IPS-18c (cell line): ENCODE measurements at regions not wholly inside any gene's neighbourhood (a gene's known extent, or its start where the extent isn't known, plus 50 kb on each side); places are given as distances from the start of the nearest gene placed in this dataset.

ENCODE experiments used
- H3K4me3 ChIP-seq: 2 replicates; pipeline ENCODE4 v1.7.0; 2013; ENCODE audit warnings: low read depth, mild to moderate bottlenecking, low read length, moderate library complexity; ENCODE audit not compliant: insufficient read depth
- H3K9me3 ChIP-seq: one replicate; pipeline ENCODE4 v1.6.1; 2013; ENCODE audit warnings: mild to moderate bottlenecking, low read length, moderate library complexity; ENCODE audit not compliant: control insufficient read depth, insufficient read depth

- no peaks in the 10 kb centered on the region for H3K9me3 ChIP-seq
Measured at GRCh38 chr14:101147848-101148247, 244.3 kb upstream of the RTL1 start.

GRCh38 chr14:101150039-101150610, 246.6 kb upstream of the RTL1 start:
- no peaks in the 10 kb centered on the region for H3K9me3 ChIP-seq
- H3K4me3 ChIP-seq, result no peak overlapping the region; the same call in 1 of the 2 replicates

More at GRCh38 chr14:101147848-101148247, 244.3 kb upstream of the RTL1 start:
- no peak overlapping the region for H3K4me3 ChIP-seq

DNA sequence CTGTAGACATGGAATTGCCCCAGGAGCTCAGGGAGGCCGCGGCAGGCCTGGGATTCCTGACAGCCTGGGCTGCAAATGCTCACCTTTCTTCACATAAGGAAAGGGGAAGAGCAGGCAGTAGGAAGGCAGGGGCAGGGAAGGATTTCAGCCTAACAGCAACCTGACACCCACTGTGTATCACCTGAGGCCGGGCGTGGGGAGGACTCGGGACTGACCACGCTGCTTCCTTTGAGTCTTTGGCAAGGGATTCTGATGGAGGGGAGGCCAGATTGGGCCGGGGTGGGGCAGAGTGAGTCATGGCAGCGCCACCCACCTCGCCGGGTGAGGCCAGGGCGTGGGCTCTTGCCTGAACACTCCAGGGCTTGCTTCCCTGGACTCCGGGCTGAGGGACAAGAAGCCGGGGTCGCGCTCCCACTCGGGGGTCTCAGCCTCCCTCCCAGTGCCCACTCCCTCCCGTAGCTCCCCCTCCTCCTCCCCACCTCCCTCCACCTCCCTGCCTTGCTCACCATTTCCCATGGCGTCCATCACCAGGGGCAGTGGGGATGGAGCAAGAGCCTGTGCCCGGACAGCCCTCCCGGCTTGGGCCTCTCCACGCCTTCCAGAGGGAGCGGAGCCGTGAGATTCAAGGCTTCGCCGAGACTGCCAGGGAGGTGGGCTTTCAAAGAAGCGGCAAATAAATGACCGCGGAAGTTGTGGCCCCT, 247.9 kb upstream of the RTL1 start:
- Histone ChIP-seq H3K9me3 (no peaks in the 10 kb centered on the region), H3K4me3 (no peak overlapping the region)

DNA sequence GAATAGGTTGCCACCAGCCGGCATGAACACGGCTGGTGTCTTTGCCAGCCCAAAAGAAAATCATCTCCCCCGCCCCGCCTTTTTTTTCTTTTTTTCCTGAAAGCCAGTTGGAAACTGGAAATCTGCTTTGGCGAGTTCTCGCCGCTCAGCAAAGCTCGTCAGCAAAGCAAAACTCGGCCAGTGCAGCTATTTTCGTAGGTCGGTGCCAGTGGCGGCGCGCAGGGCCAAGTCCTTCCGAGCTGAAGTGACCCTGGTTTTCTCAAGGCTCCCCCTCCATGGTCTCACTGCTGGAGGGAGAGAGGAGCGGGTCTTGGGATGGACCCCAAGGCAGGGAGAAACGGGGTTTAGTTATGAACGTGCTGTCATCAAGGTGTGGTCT, 248.4 kb upstream of the RTL1 start:
- Histone ChIP-seq H3K4me3 (no peak overlapping the region), H3K9me3 (no peaks in the 10 kb centered on the region)

DNA sequence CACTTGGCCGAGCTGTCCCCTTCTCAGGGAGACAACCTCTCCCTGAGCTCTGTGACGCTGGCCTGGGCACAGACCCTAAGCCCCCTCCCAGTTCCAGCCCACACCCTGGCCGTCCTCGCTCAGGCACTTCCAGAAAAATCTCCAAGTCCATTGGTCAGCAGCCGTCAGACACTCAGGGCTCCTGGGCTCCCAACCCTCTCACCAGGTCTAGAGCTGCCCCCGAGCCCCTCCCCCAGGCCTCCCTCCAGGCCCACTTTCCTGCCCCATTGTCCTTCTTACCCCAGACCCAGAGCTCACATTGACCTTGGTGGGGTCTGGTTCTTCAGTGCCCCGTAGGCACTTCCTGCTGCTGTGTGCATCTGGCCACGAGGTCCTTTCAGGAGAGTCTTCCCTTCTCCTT, 249.3 kb upstream of the RTL1 start:
- Histone ChIP-seq H3K4me3 (no peak overlapping the region), H3K9me3 (no peaks in the 10 kb centered on the region)

GRCh38 chr14:101153691-101154090, 250.2 kb upstream of the RTL1 start:
- Histone ChIP-seq H3K9me3 (no peaks in the 10 kb centered on the region), H3K4me3 (no peak overlapping the region)

DNA sequence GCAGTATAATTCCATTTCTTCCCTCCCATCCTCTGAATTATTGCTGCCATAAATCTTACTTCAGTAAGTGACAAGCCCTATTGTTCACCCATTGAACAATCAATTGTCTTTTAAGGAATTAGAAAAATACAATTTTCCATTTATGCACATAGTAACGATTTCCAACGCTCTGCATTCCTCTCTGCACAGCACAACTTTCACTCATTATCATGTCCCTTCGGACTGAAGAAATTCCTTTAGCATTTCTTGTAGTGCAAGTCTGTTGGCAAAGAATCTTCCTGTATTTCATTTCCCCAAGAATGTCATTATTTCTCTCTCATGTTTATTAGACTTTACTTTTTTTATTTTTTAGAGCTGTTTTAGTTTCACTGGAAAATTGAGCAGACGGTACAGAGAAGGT, 252.1 kb upstream of the RTL1 start:
- Histone ChIP-seq H3K9me3 (no peaks in the 10 kb centered on the region), H3K4me3 (no peak overlapping the region)

- H3K4me3 ChIP-seq, result no peak overlapping the region
- H3K9me3 ChIP-seq, result peaks cover 9% of the 10 kb centered on the region
Measured at GRCh38 chr14:101167428-101167827, 263.9 kb upstream of the RTL1 start.

DNA sequence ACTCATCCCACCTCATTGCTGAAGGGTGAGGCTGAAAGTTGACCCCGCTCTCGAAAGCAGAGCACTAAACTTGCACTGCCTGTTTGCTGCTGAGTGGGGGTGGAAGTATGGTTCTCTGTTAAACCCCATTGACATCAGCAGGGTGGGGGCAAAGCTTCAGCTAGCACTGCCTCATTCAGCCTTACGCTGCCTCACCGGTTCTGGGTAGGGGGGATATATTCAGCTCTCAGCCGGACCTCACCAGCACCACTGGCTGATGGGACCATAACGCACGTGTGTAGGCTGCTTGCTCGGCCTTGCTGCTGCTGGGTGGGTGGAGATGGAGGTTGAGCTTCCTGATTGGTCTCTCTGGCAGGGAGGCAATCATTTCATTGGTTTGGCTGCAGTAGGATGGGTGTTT, 265.7 kb upstream of the RTL1 start:
- Histone ChIP-seq H3K4me3 (no peak overlapping the region), H3K9me3 (peaks cover 13% of the 10 kb centered on the region)

DNA sequence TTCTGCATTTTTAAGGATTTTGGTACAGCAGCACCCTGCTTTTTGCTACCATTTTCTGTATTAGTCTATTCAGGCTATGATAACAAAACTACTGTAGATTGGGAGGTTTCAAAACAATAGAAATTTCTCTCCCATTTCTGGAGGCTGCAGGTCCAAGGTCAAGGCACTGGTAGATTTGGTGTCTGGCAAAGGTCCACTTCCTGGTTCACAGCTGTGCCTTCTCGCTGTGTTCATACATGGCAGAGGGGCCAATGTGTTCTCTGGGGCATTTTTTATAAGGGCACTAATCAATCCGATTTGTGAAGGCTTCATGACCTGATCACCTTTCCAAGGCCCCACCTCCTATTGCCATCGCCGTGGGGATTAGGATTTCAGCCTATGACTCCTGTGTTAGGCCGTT, 268.1 kb upstream of the RTL1 start:
- Histone ChIP-seq H3K9me3 (peaks cover 13% of the 10 kb centered on the region), H3K4me3 (no peak overlapping the region)

GRCh38 chr14:101173698-101174521, 270.4 kb upstream of the RTL1 start:
- Histone ChIP-seq H3K4me3 (no peak overlapping the region), H3K9me3 (peaks cover 11% of the 10 kb centered on the region)

DNA sequence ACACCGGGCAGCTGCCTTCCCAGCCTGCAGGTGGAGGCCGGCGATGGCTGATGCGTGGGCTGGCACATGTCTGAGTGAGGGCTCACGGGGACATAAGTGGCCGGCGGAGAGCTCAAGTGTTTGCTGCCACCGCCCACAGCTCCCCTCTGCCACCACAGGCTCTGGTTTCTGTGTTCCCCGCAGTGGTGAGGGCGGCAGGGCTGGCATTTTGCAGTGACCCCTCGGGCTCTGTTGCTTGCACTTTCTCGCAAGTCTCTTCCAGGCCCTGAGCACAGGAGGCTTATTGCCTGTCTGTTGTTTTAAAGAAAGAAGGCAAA, 271.0 kb upstream of the RTL1 start:
- peaks cover 9% of the 10 kb centered on the region for H3K9me3 ChIP-seq
- no peak overlapping the region for H3K4me3 ChIP-seq

- peaks cover 8% of the 10 kb centered on the region for H3K9me3 ChIP-seq
- no peak overlapping the region for H3K4me3 ChIP-seq
Measured at GRCh38 chr14:101174980-101175606, 271.6 kb upstream of the RTL1 start.

DNA sequence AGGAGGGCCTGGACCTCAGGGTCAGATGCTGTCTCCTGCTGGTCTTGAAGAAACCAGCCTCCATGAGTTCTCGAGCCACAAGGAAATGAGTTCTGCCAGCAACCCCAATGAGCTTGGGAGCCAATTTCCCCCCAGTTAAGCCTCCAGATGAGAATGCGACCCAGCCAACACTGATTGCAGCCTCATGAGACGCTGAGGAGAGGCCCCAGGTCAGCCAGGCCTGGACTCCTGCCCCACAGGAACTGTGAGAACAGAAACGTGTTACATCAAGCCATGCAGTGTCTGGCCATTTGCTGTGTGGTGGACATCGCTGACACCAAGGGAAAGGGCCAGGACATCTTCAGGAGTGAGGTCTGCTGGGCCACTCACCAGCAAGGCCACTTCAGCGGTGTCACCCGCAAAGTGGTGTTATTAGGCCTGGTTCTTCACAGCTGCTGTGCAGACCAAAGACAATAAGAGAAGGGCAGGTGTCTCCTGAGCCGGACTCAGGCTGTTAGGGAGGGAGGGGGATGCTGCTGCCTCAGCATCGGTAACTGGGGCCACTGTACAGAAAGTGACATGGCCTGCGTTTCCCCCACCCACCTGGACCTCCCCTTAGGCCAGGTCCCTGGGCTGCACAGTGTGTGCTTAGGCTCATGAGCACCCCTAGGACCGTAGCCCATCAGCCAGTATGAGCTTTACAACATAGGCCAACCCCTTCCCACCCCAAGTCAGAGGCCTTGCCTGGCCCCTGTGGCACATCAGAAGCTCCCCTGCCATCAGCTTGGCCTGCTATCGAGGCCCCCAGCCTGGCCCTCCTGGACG, 272.4 kb upstream of the RTL1 start:
- H3K4me3 ChIP-seq, result no peak overlapping the region
- peaks cover 8% of the 10 kb centered on the region for H3K9me3 ChIP-seq

- H3K9me3 ChIP-seq, result peaks cover 6% of the 10 kb centered on the region
- H3K4me3 ChIP-seq, result no peak overlapping the region
Measured at GRCh38 chr14:101176535-101177205, 273.1 kb upstream of the RTL1 start.

DNA sequence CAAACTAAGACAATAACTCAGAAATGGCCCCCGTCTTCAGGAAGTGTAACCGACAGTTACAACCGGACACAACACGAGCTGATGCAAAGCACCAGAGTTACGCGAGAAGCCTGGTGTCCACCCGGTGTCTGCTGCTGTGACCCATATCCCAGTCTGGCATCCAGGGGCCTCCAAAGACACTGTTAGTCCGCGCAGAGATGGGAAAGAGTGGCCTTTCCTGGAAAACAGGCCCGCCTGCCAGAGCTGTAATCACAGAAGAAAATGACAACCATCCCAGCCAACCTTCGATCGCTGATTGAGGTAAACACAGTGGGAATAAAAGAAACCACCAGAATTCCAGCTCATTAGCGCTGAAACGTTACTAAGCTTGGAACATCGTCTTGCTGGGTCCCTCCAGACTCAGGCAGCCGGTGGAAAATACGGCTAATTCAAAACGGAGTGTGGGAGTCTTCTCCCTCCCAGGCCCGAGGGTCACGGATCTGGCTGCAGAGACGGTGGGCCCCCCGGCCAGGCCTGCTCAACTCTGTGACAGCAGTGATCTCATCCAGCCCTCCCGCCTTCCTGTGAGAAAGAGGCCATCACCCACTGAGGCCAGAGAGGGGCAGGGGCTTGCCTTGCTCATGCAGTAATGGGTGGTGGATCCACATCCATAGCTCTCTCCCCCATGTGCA, 273.9 kb upstream of the RTL1 start:
- Histone ChIP-seq H3K4me3 (no peak overlapping the region), H3K9me3 (peaks cover 4% of the 10 kb centered on the region)
